ENCODE measurements at regions not wholly inside any gene's neighbourhood (a gene's known extent, or its start where the extent isn't known, plus 50 kb on each side); places are given as distances from the start of the nearest gene placed in this dataset.

- no peak for TF ChIP-seq MAX (IDR thresholded peaks at IDR 0.05; ENCODE audit: insufficient read depth, insufficient read length)
- no peak for TF ChIP-seq GATA2 (IDR thresholded peaks at IDR 0.05; ENCODE audit: insufficient read depth, insufficient read length, low read depth, low read length)
- TF ChIP-seq JUN (IDR thresholded peaks at IDR 0.05; ENCODE audit: borderline replicate concordance, insufficient read depth, insufficient read length, low read depth) = no peak
- TF ChIP-seq POLR2AphosphoS5 (IDR thresholded peaks at IDR 0.05; ENCODE audit: insufficient read depth, low read depth, low read length) = no peak
- TF ChIP-seq EZH2 (IDR thresholded peaks at IDR 0.05; ENCODE audit: borderline replicate concordance, low read depth, low read length, severe bottlenecking) = no peak
- TF ChIP-seq MYC (IDR thresholded peaks at IDR 0.05; ENCODE audit: low read depth, low read length) = no peak
- BruUV-seq (replicated peaks) = no TSS peak
- intact Hi-C loops (cut with micrococcal nuclease) (no loop called here), dilution Hi-C loops (cut with MboI; ENCODE audit: extremely low pct_ligation_motif_present, low sequenced_read_pairs) (no loop called here)
- no peak overlapping the region for H3K4me3 ChIP-seq (replicated peaks in 1 of 3; ENCODE audit: insufficient read depth in 1 of 3, low read depth in 1 of 3, low read length in 3 of 3)
- POLR2A ChIA-PET = no interaction called here
- no peaks in the 10 kb centered on the region for H3K79me2 ChIP-seq (ENCODE audit: control insufficient read depth, insufficient read depth, low read length)
- H3K9ac ChIP-seq (replicated peaks; ENCODE audit: extremely low read depth, insufficient read depth, low read length) = no peak overlapping the region
- no peak overlapping the region for H3K4me2 ChIP-seq (ENCODE audit: insufficient read depth, low read length)
- CTCF ChIA-PET = no interaction called here
- no peak overlapping the region for H3K27ac ChIP-seq (ENCODE audit: insufficient read depth, low read depth, low read length)
- H4K20me1 ChIP-seq (replicated peaks; ENCODE audit: control insufficient read depth, extremely low read depth, insufficient read depth, low read length) = no peaks in the 10 kb centered on the region
- no peak overlapping the region for H2AFZ ChIP-seq (ENCODE audit: low read depth, low read length)
- FAIRE-seq = no peak
- no peaks in the 10 kb centered on the region for H3K27me3 ChIP-seq (ENCODE audit: control insufficient read depth in 2 of 2, insufficient read depth in 2 of 2, low read length in 2 of 2)
- DNase-seq (ENCODE audit: low read depth, low spot score) = no peak
- no peaks in the 10 kb centered on the region for H3K9me3 ChIP-seq (replicated peaks; ENCODE audit: control insufficient read depth, insufficient read depth, low read length)
- H3K9me1 ChIP-seq (replicated peaks; ENCODE audit: control insufficient read depth, extremely low read depth, insufficient read depth, low read length) = no peaks in the 10 kb centered on the region
- H3K4me1 ChIP-seq (ENCODE audit: control insufficient read depth, extremely low read depth, insufficient read depth, low read length) = no peaks in the 10 kb centered on the region
- H3K36me3 ChIP-seq (ENCODE audit: control insufficient read depth in 2 of 2, extremely low read depth in 1 of 2, insufficient read depth in 2 of 2, low read length in 2 of 2) = no peaks in the 10 kb centered on the region
Observed at GRCh38 chr4:75142382-75142781, 209.5 kb downstream of the PARM1 start.

- H3K36me3 ChIP-seq (ENCODE audit: control insufficient read depth in 2 of 2, extremely low read depth in 1 of 2, insufficient read depth in 2 of 2, low read length in 2 of 2) = no peaks in the 10 kb centered on the region
- H3K4me2 ChIP-seq (ENCODE audit: insufficient read depth, low read length) = no peak overlapping the region
- no peaks in the 10 kb centered on the region for H3K4me1 ChIP-seq (ENCODE audit: control insufficient read depth, extremely low read depth, insufficient read depth, low read length)
- ChIA-PET CTCF (no interaction called here), POLR2A (no interaction called here)
- H2AFZ ChIP-seq (ENCODE audit: low read depth, low read length) = no peak overlapping the region
- H3K9me1 ChIP-seq (replicated peaks; ENCODE audit: control insufficient read depth, extremely low read depth, insufficient read depth, low read length) = no peaks in the 10 kb centered on the region
- no peaks in the 10 kb centered on the region for H3K9me3 ChIP-seq (replicated peaks; ENCODE audit: control insufficient read depth, insufficient read depth, low read length)
- no peaks in the 10 kb centered on the region for H3K27me3 ChIP-seq (ENCODE audit: control insufficient read depth in 2 of 2, insufficient read depth in 2 of 2, low read length in 2 of 2)
- intact Hi-C loops (cut with micrococcal nuclease) = no loop called here
- no TSS peak for BruUV-seq (replicated peaks)
- dilution Hi-C loops (cut with MboI; ENCODE audit: extremely low pct_ligation_motif_present, low sequenced_read_pairs) = no loop called here
- DNase-seq (ENCODE audit: low read depth, low spot score) (no peak), FAIRE-seq (no peak)
- TF ChIP-seq CTCF (IDR thresholded peaks at IDR 0.05; ENCODE audit: extremely low read depth in 1 of 2, insufficient read depth in 1 of 2, low read depth in 1 of 2, low read length in 2 of 2) = no peak
- no peak for TF ChIP-seq POLR2AphosphoS5 (IDR thresholded peaks at IDR 0.05; ENCODE audit: insufficient read depth, low read depth, low read length)
- TF ChIP-seq JUN (IDR thresholded peaks at IDR 0.05; ENCODE audit: borderline replicate concordance, insufficient read depth, insufficient read length, low read depth) = no peak
- TF ChIP-seq FOS (IDR thresholded peaks at IDR 0.05; ENCODE audit: borderline replicate concordance, insufficient read depth, low read length) = no peak
- no peak for TF ChIP-seq EZH2 (IDR thresholded peaks at IDR 0.05; ENCODE audit: borderline replicate concordance, low read depth, low read length, severe bottlenecking)
- no peak for TF ChIP-seq MYC (IDR thresholded peaks at IDR 0.05; ENCODE audit: low read depth, low read length)
- no peak for TF ChIP-seq MAX (IDR thresholded peaks at IDR 0.05; ENCODE audit: insufficient read depth, insufficient read length)
- no peak overlapping the region for H3K9ac ChIP-seq (replicated peaks; ENCODE audit: extremely low read depth, insufficient read depth, low read length)
- no peaks in the 10 kb centered on the region for H3K79me2 ChIP-seq (ENCODE audit: control insufficient read depth, insufficient read depth, low read length)
- no peaks in the 10 kb centered on the region for H4K20me1 ChIP-seq (replicated peaks; ENCODE audit: control insufficient read depth, extremely low read depth, insufficient read depth, low read length)
- H3K27ac ChIP-seq (ENCODE audit: insufficient read depth, low read depth, low read length) = no peak overlapping the region
- H3K4me3 ChIP-seq (replicated peaks in 1 of 3; ENCODE audit: insufficient read depth in 1 of 3, low read depth in 1 of 3, low read length in 3 of 3) = no peak overlapping the region
Observed at GRCh38 chr4:75141162-75141561, 208.2 kb downstream of the PARM1 start.

Measured in endothelial cell of umbilical vein (primary cell).